H9 (cell line): ENCODE measurements at regions not wholly inside any gene's neighbourhood (a gene's known extent, or its start where the extent isn't known, plus 50 kb on each side); places are given as distances from the start of the nearest gene placed in this dataset.

Source experiments
- DNase-seq: peaks from one replicate; pipeline ENCODE4 v3.0.0-alpha.2; 2017
- H2AFZ ChIP-seq: one replicate; pipeline ENCODE4 v1.6.1; 2013; ENCODE audit warnings: mild to moderate bottlenecking, low read length, control low read depth, moderate library complexity
- H2AK5ac ChIP-seq: 2 replicates; pipeline ENCODE4 v1.6.1; 2013; ENCODE audit warnings: low read length, control low read depth, mixed read lengths; ENCODE audit not compliant: insufficient read length
- H2BK120ac ChIP-seq: one replicate; pipeline ENCODE4 v1.6.1; 2013; ENCODE audit warnings: low read depth, mild to moderate bottlenecking, low read length, control low read depth, inconsistent platforms; ENCODE audit not compliant: poor library complexity, severe bottlenecking
- H2BK12ac ChIP-seq: 2 replicates; pipeline ENCODE4 v1.6.1; 2013; ENCODE audit warnings: low read length, control low read depth, mixed read lengths, low read depth; ENCODE audit not compliant: insufficient read length
- H2BK15ac ChIP-seq: 2 replicates; pipeline ENCODE4 v1.6.1; 2013; ENCODE audit warnings: low read depth, low read length, control low read depth
- H2BK20ac ChIP-seq: one replicate; pipeline ENCODE4 v1.6.1; 2013; ENCODE audit warnings: low read depth, mild to moderate bottlenecking, low read length, control low read depth, inconsistent platforms; ENCODE audit not compliant: poor library complexity, severe bottlenecking
- H2BK5ac ChIP-seq: 2 replicates; pipeline ENCODE4 v1.6.1; 2013; ENCODE audit warnings: low read length, control low read depth, mixed read lengths; ENCODE audit not compliant: insufficient read length
- H3K14ac ChIP-seq: 2 replicates; pipeline ENCODE4 v1.6.1; 2013; ENCODE audit warnings: low read length, control low read depth; ENCODE audit not compliant: insufficient read depth
- H3K18ac ChIP-seq: 2 replicates; pipeline ENCODE4 v1.6.1; 2013; ENCODE audit warnings: low read depth, mild to moderate bottlenecking, mixed read lengths, low read length, control low read depth; ENCODE audit not compliant: insufficient read length
- H3K23ac ChIP-seq: 2 replicates; pipeline ENCODE4 v1.6.1; 2013; ENCODE audit warnings: low read length, control low read depth, mixed read lengths, low read depth; ENCODE audit not compliant: insufficient read length
- H3K23me2 ChIP-seq: 2 replicates; pipeline ENCODE4 v1.6.1; 2013; ENCODE audit warnings: low read depth, mild to moderate bottlenecking, mixed read lengths, low read length, control low read depth; ENCODE audit not compliant: insufficient read length, poor library complexity, severe bottlenecking
- H3K27ac ChIP-seq: 2 replicates; pipeline ENCODE4 v1.5.1; 2013; ENCODE audit warnings: low read length, control low read depth, mixed read lengths, low read depth; ENCODE audit not compliant: insufficient read length
- H3K27me3 ChIP-seq: 2 replicates; pipeline ENCODE4 v1.6.1; 2013; ENCODE audit warnings: low read length, control low read depth, inconsistent platforms; ENCODE audit not compliant: insufficient read depth
- H3K4ac ChIP-seq: 2 replicates; pipeline ENCODE4 v1.6.1; 2013; ENCODE audit warnings: low read depth, mild to moderate bottlenecking, control low read depth, inconsistent platforms, low read length, moderate library complexity
- H3K4me1 ChIP-seq: 2 replicates; pipeline ENCODE4 v1.6.1; 2013; ENCODE audit warnings: low read length, control low read depth, inconsistent platforms; ENCODE audit not compliant: insufficient read depth
- H3K4me2 ChIP-seq: 2 replicates; pipeline ENCODE4 v1.6.1; 2013; ENCODE audit warnings: low read length, control low read depth, mixed read lengths; ENCODE audit not compliant: insufficient read length, insufficient read depth
- H3K56ac ChIP-seq: 2 replicates; pipeline ENCODE4 v1.6.1; 2013; ENCODE audit warnings: low read depth, mild to moderate bottlenecking, mixed read lengths, low read length, control low read depth; ENCODE audit not compliant: insufficient read length
- H3K79me1 ChIP-seq: 2 replicates; pipeline ENCODE4 v1.6.1; 2013; ENCODE audit warnings: low read depth, mild to moderate bottlenecking, moderate library complexity, low read length, control low read depth, inconsistent platforms; ENCODE audit not compliant: insufficient read depth, poor library complexity, severe bottlenecking
- H3K79me2 ChIP-seq: 2 replicates; pipeline ENCODE4 v1.6.1; 2013; ENCODE audit warnings: low read length, control low read depth, inconsistent platforms; ENCODE audit not compliant: insufficient read depth
- H3K9ac ChIP-seq: 2 replicates; pipeline ENCODE4 v1.6.1; 2013; ENCODE audit warnings: low read length, control low read depth, mixed read lengths; ENCODE audit not compliant: insufficient read length; ENCODE audit errors: extremely low read depth
- H3K9me3 ChIP-seq: one replicate; pipeline ENCODE4 v1.6.1; 2013; ENCODE audit warnings: low read depth, low read length, inconsistent platforms; ENCODE audit not compliant: control insufficient read depth
- H3T11ph ChIP-seq: one replicate; pipeline ENCODE4 v1.6.1; 2013; ENCODE audit warnings: mild to moderate bottlenecking, low read length, control low read depth, inconsistent platforms
- H4K20me1 ChIP-seq: one replicate; pipeline ENCODE4 v1.6.1; 2013; ENCODE audit not compliant: control insufficient read depth, insufficient read length, insufficient read depth
- H4K5ac ChIP-seq: 2 replicates; pipeline ENCODE4 v1.6.1; 2013; ENCODE audit warnings: low read depth, mild to moderate bottlenecking, mixed read lengths, low read length, control low read depth; ENCODE audit not compliant: insufficient read length
- H4K8ac ChIP-seq: replicated peaks from 2 replicates; pipeline ENCODE4 v1.6.1; 2013; ENCODE audit warnings: low read length, control low read depth, mixed read lengths, low read depth; ENCODE audit not compliant: insufficient read length
- H4K91ac ChIP-seq: 2 replicates; pipeline ENCODE4 v1.6.1; 2013; ENCODE audit warnings: low read depth, mild to moderate bottlenecking, moderate library complexity, mixed read lengths, low read length, control low read depth; ENCODE audit not compliant: insufficient read length
- H3K27ac Mint-ChIP-seq, 3 experiments: 2 replicates in 2 of 3; 3 replicates in 1 of 3; pipeline ENCODE4 v1.8.0; 2020 to 2021; ENCODE audit warnings: mixed read lengths in 3 of 3, mild to moderate bottlenecking in 1 of 3, moderate library complexity in 1 of 3
- H3K27me3 Mint-ChIP-seq: 2 replicates; pipeline ENCODE4 v1.8.0; 2021; ENCODE audit warnings: low read depth, mild to moderate bottlenecking, moderate library complexity, mixed read lengths
- H3K36me3 Mint-ChIP-seq, 3 experiments: 2 replicates in 2 of 3; 3 replicates in 1 of 3; pipeline ENCODE4 v1.8.0; 2020 to 2021; ENCODE audit warnings: low read depth in 3 of 3, mixed read lengths in 3 of 3; ENCODE audit not compliant: insufficient read depth in 1 of 3
- H3K4me1 Mint-ChIP-seq, 2 experiments: 2 replicates each; pipeline ENCODE4 v1.8.0; 2020; ENCODE audit warnings: mixed read lengths in 2 of 2
- H3K4me3 Mint-ChIP-seq, 2 experiments: 2 replicates in 1 of 2; 3 replicates in 1 of 2; pipeline ENCODE4 v1.8.0; 2020 to 2021; ENCODE audit warnings: mild to moderate bottlenecking in 2 of 2, mixed read lengths in 2 of 2, moderate library complexity in 1 of 2
- H3K9me3 Mint-ChIP-seq, 2 experiments: 2 replicates in 1 of 2; 3 replicates in 1 of 2; pipeline ENCODE4 v1.8.0; 2020; ENCODE audit warnings: mild to moderate bottlenecking in 2 of 2, mixed read lengths in 2 of 2, moderate library complexity in 1 of 2
- WGBS: extraction: QIAGEN DNeasy Blood & Tissue Kit; methylation state at CpG from one replicate; pipeline ENCODE4 v1.1.7; 2013; ENCODE audit warnings: missing lambda C conversion rate, low lambda C conversion rate, mixed read lengths; ENCODE audit not compliant: insufficient read length; ENCODE audit errors: extremely low coverage; 5-methylcytosine and 5-hydroxymethylcytosine counted together
- TF ChIP-seq, protein P1 (sequence below): fragments of 200-600 bp; sonication (generic); conservative IDR thresholded peaks from 3 replicates; pipeline ENCODE4 v1.8.0; 2021; ENCODE audit warnings: antibody characterized with exemption, mild to moderate bottlenecking

DNA sequence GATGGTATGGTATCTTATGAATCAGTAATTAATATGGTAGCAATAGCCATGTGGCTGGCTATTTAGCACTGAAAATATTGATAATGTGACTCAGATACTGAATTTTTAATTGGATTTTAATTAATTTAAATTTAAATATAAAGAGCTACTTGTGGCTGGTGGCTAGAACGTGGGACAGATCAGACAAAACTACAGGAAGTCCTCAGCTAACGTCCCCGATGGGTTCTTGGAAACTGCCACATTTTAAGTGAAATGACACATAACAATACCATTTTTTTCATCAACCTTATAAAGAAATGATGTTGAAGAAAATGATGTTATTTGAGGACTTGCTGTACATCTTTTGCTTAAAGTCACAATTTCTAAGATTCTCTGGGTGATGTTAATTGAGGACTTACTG is 138.1 kb upstream of the FLRT2 start:
- no peak for DNase-seq
- Histone ChIP-seq H3K4me2 (no peak overlapping the region), H4K20me1 (no peaks in the 10 kb centered on the region), H3K23ac (no peak overlapping the region), H2BK5ac (no peak overlapping the region), H2BK15ac (no peak overlapping the region), H3K4ac (no peak overlapping the region), H3K79me1 (no peaks in the 10 kb centered on the region), H3K27ac (no peak overlapping the region), H3K4me1 (no peaks in the 10 kb centered on the region), H2BK120ac (no peak overlapping the region), H3K18ac (no peak overlapping the region), H4K5ac (no peak overlapping the region), H2BK20ac (no peak overlapping the region), H3K56ac (no peak overlapping the region), H4K8ac (no peak overlapping the region), H4K91ac (no peak overlapping the region), H3K14ac (no peak overlapping the region), H3T11ph (no peak overlapping the region), H2BK12ac (no peak overlapping the region), H3K9me3 (no peaks in the 10 kb centered on the region), H3K27me3 (no peaks in the 10 kb centered on the region), H3K79me2 (no peaks in the 10 kb centered on the region), H2AK5ac (no peak overlapping the region), H3K23me2 (no peaks in the 10 kb centered on the region), H3K9ac (no peak overlapping the region), H2AFZ (no peak overlapping the region)
- WGBS, result no CpG with 5 or more reads among the region's 3 CpGs
- no peak overlapping the region for H3K27ac Mint-ChIP-seq
- peaks cover 5 to 7% of the 10 kb centered on the region in 2 experiments for H3K4me1 Mint-ChIP-seq
- no peaks in the 10 kb centered on the region for H3K9me3 Mint-ChIP-seq
- no peaks in the 10 kb centered on the region for H3K27me3 Mint-ChIP-seq
- H3K4me3 Mint-ChIP-seq, result no peak overlapping the region
- no peaks in the 10 kb centered on the region for H3K36me3 Mint-ChIP-seq
- TF ChIP-seq, protein P1, sequence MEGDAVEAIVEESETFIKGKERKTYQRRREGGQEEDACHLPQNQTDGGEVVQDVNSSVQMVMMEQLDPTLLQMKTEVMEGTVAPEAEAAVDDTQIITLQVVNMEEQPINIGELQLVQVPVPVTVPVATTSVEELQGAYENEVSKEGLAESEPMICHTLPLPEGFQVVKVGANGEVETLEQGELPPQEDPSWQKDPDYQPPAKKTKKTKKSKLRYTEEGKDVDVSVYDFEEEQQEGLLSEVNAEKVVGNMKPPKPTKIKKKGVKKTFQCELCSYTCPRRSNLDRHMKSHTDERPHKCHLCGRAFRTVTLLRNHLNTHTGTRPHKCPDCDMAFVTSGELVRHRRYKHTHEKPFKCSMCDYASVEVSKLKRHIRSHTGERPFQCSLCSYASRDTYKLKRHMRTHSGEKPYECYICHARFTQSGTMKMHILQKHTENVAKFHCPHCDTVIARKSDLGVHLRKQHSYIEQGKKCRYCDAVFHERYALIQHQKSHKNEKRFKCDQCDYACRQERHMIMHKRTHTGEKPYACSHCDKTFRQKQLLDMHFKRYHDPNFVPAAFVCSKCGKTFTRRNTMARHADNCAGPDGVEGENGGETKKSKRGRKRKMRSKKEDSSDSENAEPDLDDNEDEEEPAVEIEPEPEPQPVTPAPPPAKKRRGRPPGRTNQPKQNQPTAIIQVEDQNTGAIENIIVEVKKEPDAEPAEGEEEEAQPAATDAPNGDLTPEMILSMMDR, result no peak
